Peyer's patch (tissue), 4 donors: ENCODE measurements at regions not wholly inside any gene's neighbourhood (a gene's known extent, or its start where the extent isn't known, plus 50 kb on each side); places are given as distances from the start of the nearest gene placed in this dataset.

Source experiments
- DNase-seq, 3 donors: peaks; one replicate each; pipeline ENCODE4 v3.0.0-alpha.2; 2017 to 2019
- H3K27ac ChIP-seq, 4 donors: fragments of 200-600 bp; sonication (generic); one replicate each; pipeline ENCODE4 v1.5.1; 2016 to 2019
- H3K27me3 ChIP-seq, 2 donors: fragments of 200-600 bp; sonication (generic); one replicate each; pipeline ENCODE4 v1.5.1; 2019
- H3K36me3 ChIP-seq, 3 donors: fragments of 200-600 bp; sonication (generic); one replicate each; pipeline ENCODE4 v1.5.1; 2016 to 2019
- H3K4me1 ChIP-seq, 4 donors: fragments of 200-600 bp; sonication (generic); one replicate each; pipeline ENCODE4 v1.5.1; 2016 to 2019
- H3K4me3 ChIP-seq, 4 donors: fragments of 200-600 bp; sonication (generic); 1 replicate in 3 of 4; 2 replicates in 1 of 4; pipeline ENCODE4 v1.5.1; 2016 to 2019; ENCODE audit warnings: mild to moderate bottlenecking in 1 of 4
- H3K9me3 ChIP-seq, 4 donors: fragments of 200-600 bp; sonication (generic); one replicate each; pipeline ENCODE4 v1.5.1; 2016 to 2019; ENCODE audit warnings: mild to moderate bottlenecking in 1 of 4
- CTCF ChIP-seq, 6 experiments: fragments of 450-650 bp in 4 of 6; fragments of 200-600 bp in 2 of 6; sonication (generic) in 1 of 6; IDR thresholded peaks; one replicate each; pipeline ENCODE4 v1.5.1; 2017 to 2019; ENCODE audit warnings: antibody characterized with exemption in 6 of 6, mild to moderate bottlenecking in 3 of 6, moderate library complexity in 1 of 6
- POLR2A ChIP-seq, 2 donors: fragments of 450-650 bp; IDR thresholded peaks; one replicate each; pipeline ENCODE4 v1.5.1; 2017; ENCODE audit warnings: antibody characterized with exemption in 2 of 2, mild to moderate bottlenecking in 2 of 2, moderate library complexity in 2 of 2

DNA sequence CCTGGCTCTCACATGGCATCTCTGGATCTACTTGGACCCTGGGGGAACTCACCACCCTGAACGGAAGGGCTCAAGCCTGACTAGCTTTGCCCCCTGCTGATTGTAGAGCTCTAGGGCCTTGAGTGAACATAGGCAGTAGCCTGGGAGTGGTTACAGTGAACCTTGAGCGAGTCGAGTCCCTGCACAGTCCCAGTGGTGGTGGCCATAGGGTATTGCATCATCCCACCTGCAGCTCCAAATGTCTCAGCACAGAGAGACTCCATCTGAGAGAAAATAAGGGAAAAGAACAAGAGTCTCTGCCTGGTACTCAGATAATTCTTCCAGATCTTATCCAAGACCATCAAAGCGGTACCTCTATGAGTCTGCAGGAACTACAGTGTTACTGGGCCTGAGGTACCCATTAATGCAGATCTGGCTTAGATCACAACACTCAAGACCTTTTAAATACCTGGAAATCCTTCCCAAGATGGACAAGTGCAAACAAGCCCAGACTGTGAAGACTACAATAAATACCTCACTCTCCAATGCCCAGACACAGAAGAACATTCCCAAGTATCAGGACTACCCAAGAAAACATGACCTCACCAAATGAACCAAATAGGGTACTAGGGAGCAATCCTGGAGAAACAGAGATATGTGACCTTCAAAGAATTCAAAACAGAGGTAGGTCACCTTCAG, 167.5 kb upstream of the TET2 start:
- H3K27me3 ChIP-seq = no peaks in the 10 kb centered on the region
- no peak overlapping the region for H3K4me3 ChIP-seq
- H3K36me3 ChIP-seq = no peaks in the 10 kb centered on the region
- no peaks in the 10 kb centered on the region for H3K9me3 ChIP-seq
- no peak for DNase-seq
- TF ChIP-seq POLR2A (IDR thresholded peaks at IDR 0.05) = no peak
- no peak for TF ChIP-seq CTCF (IDR thresholded peaks at IDR 0.05)
- no peaks in the 10 kb centered on the region for H3K4me1 ChIP-seq
- no peak overlapping the region for H3K27ac ChIP-seq

DNA sequence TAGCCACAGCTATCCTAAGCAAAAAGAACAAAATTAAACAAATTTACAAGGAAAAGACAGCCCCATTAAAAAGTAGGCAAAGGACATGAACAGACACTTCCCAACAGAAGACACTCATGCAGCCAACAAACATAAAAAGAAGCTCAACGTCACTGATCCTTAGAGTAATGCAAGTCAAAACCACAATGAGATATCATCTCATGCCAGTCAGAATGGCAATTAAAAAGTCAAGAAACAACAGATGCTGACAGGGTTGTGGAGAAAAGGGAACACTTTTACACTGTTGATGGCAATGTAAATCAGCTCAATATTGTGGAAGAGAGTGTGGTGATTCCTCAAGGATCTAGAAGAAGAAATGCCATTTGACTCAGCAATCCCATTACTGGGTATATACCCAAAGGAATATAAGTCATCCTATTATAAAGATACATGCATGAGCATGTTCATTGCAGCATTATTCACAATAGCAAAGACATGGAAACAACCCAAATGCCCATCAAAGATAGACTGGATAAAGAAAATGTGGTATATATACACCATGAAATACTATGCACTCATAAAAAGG, 163.0 kb upstream of the TET2 start:
- no peak for DNase-seq
- no peaks in the 10 kb centered on the region for H3K4me1 ChIP-seq
- TF ChIP-seq CTCF (IDR thresholded peaks at IDR 0.05) = no peak
- no peaks in the 10 kb centered on the region for H3K36me3 ChIP-seq
- no peak overlapping the region for H3K4me3 ChIP-seq
- no peaks in the 10 kb centered on the region for H3K27me3 ChIP-seq
- H3K27ac ChIP-seq = no peak overlapping the region
- H3K9me3 ChIP-seq = no peaks in the 10 kb centered on the region

DNA sequence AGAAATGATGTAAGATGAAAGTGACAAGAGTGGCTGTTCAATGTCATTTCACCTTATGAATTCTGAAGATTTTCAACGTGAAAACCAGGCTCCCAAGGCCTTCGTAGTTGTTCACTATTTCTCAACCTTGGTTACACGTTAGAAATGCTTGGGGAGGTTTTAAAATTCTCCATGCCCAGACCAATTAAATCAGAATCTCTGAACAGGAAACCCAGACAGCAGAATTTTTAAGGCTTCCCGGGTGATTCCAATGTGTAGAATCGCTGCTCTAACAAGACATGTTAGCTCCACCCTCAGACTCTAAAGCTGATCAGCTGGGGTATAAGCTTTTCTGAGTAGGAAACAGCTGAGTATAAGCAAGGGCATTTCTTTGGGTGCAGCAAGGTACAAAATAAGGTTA, 160.4 kb upstream of the TET2 start:
- no peak for DNase-seq
- Histone ChIP-seq H3K36me3 (no peaks in the 10 kb centered on the region), H3K9me3 (no peaks in the 10 kb centered on the region), H3K27ac (no peak overlapping the region), H3K4me1 (no peaks in the 10 kb centered on the region), H3K4me3 (no peak overlapping the region), H3K27me3 (no peaks in the 10 kb centered on the region)
- no peak for TF ChIP-seq POLR2A (IDR thresholded peaks at IDR 0.05)
- no peak for TF ChIP-seq CTCF (IDR thresholded peaks at IDR 0.05)

- TF ChIP-seq CTCF (IDR thresholded peaks at IDR 0.05) (no peak), POLR2A (IDR thresholded peaks at IDR 0.05) (no peak)
- no peaks in the 10 kb centered on the region for H3K36me3 ChIP-seq
- no peaks in the 10 kb centered on the region for H3K4me1 ChIP-seq
- H3K27me3 ChIP-seq = no peaks in the 10 kb centered on the region
- H3K27ac ChIP-seq = no peak overlapping the region
- no peak for DNase-seq
- no peaks in the 10 kb centered on the region for H3K9me3 ChIP-seq
- no peak overlapping the region for H3K4me3 ChIP-seq
Observed at GRCh38 chr4:104989371-104989770, 157.3 kb upstream of the TET2 start.

GRCh38 chr4:105002278-105002677, 144.4 kb upstream of the TET2 start:
- Histone ChIP-seq H3K36me3 (no peaks in the 10 kb centered on the region), H3K4me3 (no peak overlapping the region), H3K27me3 (no peaks in the 10 kb centered on the region), H3K27ac (no peak overlapping the region), H3K4me1 (no peaks in the 10 kb centered on the region), H3K9me3 (no peaks in the 10 kb centered on the region)
- DNase-seq = no peak
- TF ChIP-seq POLR2A (IDR thresholded peaks at IDR 0.05) = no peak
- TF ChIP-seq CTCF (IDR thresholded peaks at IDR 0.05) = no peak
